ENCODE measurements at regions not wholly inside any gene's neighbourhood (a gene's known extent, or its start where the extent isn't known, plus 50 kb on each side); places are given as distances from the start of the nearest gene placed in this dataset.

DNA sequence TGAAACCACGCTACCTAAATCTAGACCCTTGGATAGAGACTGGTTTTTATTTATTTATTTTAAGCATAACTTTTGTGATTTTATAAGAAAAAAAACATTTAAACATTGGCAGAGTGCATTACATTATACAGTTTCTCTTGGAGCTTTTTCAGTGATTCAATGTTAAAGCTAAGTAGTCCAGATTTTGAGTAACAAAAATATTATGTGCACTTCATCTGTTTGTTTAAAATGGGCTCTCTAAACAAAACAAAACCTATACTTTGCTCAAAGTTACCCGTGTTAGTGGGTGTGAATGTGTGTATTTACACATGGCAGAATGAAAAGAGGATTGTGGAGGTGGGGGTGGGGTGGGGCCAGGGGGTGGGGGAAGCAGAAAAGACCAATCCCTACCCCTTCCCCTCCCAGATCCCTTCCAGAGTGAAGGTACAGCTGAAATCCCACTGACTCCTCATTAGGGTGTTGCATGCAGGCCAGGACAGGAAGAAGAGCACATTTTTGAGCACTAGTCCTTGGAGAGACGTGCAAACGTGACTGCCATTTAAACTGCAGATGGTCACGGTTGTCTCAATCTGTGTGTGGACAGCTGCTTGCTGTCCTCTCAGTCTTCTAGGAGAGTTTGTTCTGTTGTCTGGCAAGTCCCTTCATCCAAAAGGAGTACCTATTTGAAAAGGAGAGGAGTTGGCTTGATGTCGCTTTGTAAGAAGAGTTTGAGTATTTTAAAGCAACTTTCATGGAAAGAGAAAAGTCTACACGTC lies 303.0 kb downstream of the ICOS start:
- no peak overlapping the region for H3K4me3 Mint-ChIP-seq
- Histone ChIP-seq H3F3A (replicated peaks; ENCODE audit: low read depth) (no peaks in the 10 kb centered on the region), H4K20me1 (replicated peaks; ENCODE audit: insufficient read depth) (no peaks in the 10 kb centered on the region), H3K36me3 (ENCODE audit: insufficient read depth) (no peaks in the 10 kb centered on the region), H2AFZ (no peak overlapping the region; the same call in 1 of the 2 replicates), H3K79me2 (replicated peaks; ENCODE audit: insufficient read depth) (no peaks in the 10 kb centered on the region), H3K27ac (ENCODE audit: low read depth) (no peak overlapping the region), H3K27me3 (ENCODE audit: insufficient read depth) (no peaks in the 10 kb centered on the region), H3K4me3 (no peak overlapping the region), H3K9me2 (ENCODE audit: insufficient read depth) (peaks cover 30% of the 10 kb centered on the region; the same call in 1 of the 2 replicates), H3K4me2 (no peak overlapping the region), H3K4me1 (ENCODE audit: insufficient read depth) (no peaks in the 10 kb centered on the region)
- H3K9me3 Mint-ChIP-seq, result no peaks in the 10 kb centered on the region
- no peak for ATAC-seq
- no peaks in the 10 kb centered on the region for H3K4me1 Mint-ChIP-seq
- DNase-seq (ENCODE audit: low spot score), result no peak
- TF ChIP-seq EZH2 (IDR thresholded peaks at IDR 0.05; ENCODE audit: low read depth, unreplicated experiment) (no peak), CREB1 (CRISPR knock-in tag; IDR thresholded peaks at IDR 0.05; ENCODE audit: low read depth) (no peak), JUNB (IDR thresholded peaks at IDR 0.05; ENCODE audit: unreplicated experiment) (no peak), ZNF331 (CRISPR knock-in tag; IDR thresholded peaks at IDR 0.05; ENCODE audit: low read depth) (no peak), NANOG (IDR thresholded peaks at IDR 0.05; ENCODE audit: borderline replicate concordance) (no peak), STAT1 (IDR thresholded peaks at IDR 0.05; ENCODE audit: unreplicated experiment) (no peak), EZH2phosphoT487 (IDR thresholded peaks at IDR 0.05; ENCODE audit: unreplicated experiment) (no peak), CTCF (conservative IDR thresholded peaks at IDR 0.05; ENCODE audit: low read depth in 2 of 2) (no peak), ZNF114 (CRISPR knock-in tag; IDR thresholded peaks at IDR 0.05) (no peak), POLR2AphosphoS5 (IDR thresholded peaks at IDR 0.05; ENCODE audit: low read depth) (no peak)
- TF ChIP-seq, protein P1, sequence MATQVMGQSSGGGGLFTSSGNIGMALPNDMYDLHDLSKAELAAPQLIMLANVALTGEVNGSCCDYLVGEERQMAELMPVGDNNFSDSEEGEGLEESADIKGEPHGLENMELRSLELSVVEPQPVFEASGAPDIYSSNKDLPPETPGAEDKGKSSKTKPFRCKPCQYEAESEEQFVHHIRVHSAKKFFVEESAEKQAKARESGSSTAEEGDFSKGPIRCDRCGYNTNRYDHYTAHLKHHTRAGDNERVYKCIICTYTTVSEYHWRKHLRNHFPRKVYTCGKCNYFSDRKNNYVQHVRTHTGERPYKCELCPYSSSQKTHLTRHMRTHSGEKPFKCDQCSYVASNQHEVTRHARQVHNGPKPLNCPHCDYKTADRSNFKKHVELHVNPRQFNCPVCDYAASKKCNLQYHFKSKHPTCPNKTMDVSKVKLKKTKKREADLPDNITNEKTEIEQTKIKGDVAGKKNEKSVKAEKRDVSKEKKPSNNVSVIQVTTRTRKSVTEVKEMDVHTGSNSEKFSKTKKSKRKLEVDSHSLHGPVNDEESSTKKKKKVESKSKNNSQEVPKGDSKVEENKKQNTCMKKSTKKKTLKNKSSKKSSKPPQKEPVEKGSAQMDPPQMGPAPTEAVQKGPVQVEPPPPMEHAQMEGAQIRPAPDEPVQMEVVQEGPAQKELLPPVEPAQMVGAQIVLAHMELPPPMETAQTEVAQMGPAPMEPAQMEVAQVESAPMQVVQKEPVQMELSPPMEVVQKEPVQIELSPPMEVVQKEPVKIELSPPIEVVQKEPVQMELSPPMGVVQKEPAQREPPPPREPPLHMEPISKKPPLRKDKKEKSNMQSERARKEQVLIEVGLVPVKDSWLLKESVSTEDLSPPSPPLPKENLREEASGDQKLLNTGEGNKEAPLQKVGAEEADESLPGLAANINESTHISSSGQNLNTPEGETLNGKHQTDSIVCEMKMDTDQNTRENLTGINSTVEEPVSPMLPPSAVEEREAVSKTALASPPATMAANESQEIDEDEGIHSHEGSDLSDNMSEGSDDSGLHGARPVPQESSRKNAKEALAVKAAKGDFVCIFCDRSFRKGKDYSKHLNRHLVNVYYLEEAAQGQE (IDR thresholded peaks at IDR 0.05; ENCODE audit: unreplicated experiment), result no peak
- TF ChIP-seq, protein P2, sequence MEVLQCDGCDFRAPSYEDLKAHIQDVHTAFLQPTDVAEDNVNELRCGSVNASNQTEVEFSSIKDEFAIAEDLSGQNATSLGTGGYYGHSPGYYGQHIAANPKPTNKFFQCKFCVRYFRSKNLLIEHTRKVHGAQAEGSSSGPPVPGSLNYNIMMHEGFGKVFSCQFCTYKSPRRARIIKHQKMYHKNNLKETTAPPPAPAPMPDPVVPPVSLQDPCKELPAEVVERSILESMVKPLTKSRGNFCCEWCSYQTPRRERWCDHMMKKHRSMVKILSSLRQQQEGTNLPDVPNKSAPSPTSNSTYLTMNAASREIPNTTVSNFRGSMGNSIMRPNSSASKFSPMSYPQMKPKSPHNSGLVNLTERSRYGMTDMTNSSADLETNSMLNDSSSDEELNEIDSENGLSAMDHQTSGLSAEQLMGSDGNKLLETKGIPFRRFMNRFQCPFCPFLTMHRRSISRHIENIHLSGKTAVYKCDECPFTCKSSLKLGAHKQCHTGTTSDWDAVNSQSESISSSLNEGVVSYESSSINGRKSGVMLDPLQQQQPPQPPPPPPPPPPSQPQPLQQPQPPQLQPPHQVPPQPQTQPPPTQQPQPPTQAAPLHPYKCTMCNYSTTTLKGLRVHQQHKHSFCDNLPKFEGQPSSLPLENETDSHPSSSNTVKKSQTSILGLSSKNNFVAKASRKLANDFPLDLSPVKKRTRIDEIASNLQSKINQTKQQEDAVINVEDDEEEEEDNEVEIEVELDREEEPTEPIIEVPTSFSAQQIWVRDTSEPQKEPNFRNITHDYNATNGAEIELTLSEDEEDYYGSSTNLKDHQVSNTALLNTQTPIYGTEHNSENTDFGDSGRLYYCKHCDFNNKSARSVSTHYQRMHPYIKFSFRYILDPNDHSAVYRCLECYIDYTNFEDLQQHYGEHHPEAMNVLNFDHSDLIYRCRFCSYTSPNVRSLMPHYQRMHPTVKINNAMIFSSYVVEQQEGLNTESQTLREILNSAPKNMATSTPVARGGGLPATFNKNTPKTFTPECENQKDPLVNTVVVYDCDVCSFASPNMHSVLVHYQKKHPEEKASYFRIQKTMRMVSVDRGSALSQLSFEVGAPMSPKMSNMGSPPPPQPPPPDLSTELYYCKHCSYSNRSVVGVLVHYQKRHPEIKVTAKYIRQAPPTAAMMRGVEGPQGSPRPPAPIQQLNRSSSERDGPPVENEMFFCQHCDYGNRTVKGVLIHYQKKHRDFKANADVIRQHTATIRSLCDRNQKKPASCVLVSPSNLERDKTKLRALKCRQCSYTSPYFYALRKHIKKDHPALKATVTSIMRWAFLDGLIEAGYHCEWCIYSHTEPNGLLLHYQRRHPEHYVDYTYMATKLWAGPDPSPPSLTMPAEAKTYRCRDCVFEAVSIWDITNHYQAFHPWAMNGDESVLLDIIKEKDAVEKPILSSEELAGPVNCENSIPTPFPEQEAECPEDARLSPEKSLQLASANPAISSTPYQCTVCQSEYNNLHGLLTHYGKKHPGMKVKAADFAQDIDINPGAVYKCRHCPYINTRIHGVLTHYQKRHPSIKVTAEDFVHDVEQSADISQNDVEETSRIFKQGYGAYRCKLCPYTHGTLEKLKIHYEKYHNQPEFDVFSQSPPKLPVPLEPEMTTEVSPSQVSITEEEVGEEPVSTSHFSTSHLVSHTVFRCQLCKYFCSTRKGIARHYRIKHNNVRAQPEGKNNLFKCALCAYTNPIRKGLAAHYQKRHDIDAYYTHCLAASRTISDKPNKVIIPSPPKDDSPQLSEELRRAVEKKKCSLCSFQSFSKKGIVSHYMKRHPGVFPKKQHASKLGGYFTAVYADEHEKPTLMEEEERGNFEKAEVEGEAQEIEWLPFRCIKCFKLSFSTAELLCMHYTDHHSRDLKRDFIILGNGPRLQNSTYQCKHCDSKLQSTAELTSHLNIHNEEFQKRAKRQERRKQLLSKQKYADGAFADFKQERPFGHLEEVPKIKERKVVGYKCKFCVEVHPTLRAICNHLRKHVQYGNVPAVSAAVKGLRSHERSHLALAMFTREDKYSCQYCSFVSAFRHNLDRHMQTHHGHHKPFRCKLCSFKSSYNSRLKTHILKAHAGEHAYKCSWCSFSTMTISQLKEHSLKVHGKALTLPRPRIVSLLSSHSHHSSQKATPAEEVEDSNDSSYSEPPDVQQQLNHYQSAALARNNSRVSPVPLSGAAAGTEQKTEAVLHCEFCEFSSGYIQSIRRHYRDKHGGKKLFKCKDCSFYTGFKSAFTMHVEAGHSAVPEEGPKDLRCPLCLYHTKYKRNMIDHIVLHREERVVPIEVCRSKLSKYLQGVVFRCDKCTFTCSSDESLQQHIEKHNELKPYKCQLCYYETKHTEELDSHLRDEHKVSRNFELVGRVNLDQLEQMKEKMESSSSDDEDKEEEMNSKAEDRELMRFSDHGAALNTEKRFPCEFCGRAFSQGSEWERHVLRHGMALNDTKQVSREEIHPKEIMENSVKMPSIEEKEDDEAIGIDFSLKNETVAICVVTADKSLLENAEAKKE (CRISPR knock-in tag; IDR thresholded peaks at IDR 0.05), result no peak
- TF ChIP-seq, protein P3, sequence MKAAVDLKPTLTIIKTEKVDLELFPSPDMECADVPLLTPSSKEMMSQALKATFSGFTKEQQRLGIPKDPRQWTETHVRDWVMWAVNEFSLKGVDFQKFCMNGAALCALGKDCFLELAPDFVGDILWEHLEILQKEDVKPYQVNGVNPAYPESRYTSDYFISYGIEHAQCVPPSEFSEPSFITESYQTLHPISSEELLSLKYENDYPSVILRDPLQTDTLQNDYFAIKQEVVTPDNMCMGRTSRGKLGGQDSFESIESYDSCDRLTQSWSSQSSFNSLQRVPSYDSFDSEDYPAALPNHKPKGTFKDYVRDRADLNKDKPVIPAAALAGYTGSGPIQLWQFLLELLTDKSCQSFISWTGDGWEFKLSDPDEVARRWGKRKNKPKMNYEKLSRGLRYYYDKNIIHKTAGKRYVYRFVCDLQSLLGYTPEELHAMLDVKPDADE (IDR thresholded peaks at IDR 0.05), result no peak
- no peak overlapping the region for H3K27ac Mint-ChIP-seq
- no peaks in the 10 kb centered on the region for H3K36me3 Mint-ChIP-seq (ENCODE audit: low read depth)
- no peaks in the 10 kb centered on the region for H3K27me3 Mint-ChIP-seq (ENCODE audit: insufficient read depth, low read depth, poor library complexity)

Data from GM23338 (cell line).